ENCODE measurements at regions not wholly inside any gene's neighbourhood (a gene's known extent, or its start where the extent isn't known, plus 50 kb on each side); places are given as distances from the start of the nearest gene placed in this dataset.

DNA sequence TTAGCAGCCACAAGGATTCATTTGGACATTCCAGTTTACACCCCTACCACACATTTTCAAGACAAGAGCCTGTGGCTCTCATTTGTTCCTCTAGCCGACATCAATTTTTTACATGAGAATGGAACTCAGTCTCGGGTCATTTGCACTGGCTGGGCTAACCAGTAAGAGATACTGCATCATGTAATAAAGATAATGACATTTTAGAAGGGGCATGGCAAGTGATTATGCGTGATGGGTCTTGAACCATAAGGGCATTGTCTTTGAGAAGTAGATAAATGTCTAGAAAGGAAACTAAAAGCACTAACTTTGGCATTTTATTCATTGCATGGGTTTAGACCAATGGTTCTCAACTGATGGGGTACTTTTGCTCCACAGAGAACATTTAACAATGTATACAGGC lies 146.0 kb upstream of the GRM7 start:
- no peak overlapping the region for H3K27ac Mint-ChIP-seq
- no peaks in the 10 kb centered on the region for H3K9me3 Mint-ChIP-seq
- no peaks in the 10 kb centered on the region for H3K36me3 Mint-ChIP-seq
- H3K4me3 Mint-ChIP-seq: no peak overlapping the region
- DNase-seq (ENCODE audit: low spot score in 2 of 2, unreplicated experiment in 2 of 2): no peak
- H3K27me3 Mint-ChIP-seq (ENCODE audit: low read depth): peaks cover 2% of the 10 kb centered on the region
- TF ChIP-seq, protein P1, sequence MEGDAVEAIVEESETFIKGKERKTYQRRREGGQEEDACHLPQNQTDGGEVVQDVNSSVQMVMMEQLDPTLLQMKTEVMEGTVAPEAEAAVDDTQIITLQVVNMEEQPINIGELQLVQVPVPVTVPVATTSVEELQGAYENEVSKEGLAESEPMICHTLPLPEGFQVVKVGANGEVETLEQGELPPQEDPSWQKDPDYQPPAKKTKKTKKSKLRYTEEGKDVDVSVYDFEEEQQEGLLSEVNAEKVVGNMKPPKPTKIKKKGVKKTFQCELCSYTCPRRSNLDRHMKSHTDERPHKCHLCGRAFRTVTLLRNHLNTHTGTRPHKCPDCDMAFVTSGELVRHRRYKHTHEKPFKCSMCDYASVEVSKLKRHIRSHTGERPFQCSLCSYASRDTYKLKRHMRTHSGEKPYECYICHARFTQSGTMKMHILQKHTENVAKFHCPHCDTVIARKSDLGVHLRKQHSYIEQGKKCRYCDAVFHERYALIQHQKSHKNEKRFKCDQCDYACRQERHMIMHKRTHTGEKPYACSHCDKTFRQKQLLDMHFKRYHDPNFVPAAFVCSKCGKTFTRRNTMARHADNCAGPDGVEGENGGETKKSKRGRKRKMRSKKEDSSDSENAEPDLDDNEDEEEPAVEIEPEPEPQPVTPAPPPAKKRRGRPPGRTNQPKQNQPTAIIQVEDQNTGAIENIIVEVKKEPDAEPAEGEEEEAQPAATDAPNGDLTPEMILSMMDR (IDR thresholded peaks at IDR 0.05; ENCODE audit: unreplicated experiment): no peak
- no peaks in the 10 kb centered on the region for H3K4me1 Mint-ChIP-seq

DNA sequence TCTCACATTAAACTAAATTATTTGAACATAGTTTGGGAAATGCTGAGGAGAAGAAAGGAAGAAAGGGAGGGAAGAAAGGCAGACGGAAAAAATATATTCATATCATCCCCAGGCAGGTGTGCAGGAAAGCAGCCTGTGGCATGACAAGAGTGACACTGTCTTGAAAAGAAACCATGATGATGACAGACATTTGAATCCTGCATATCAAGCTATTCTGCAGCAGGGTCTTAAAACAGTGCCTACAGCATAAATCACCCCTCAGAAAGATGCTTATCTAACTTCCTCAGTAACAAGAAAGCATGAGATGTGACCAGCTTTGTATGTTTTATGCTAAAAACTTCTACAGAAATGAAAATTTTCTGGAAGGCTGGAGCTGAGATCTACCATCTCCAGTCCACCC lies 144.5 kb upstream of the GRM7 start:
- no peak overlapping the region for H3K27ac Mint-ChIP-seq
- H3K4me1 Mint-ChIP-seq: no peaks in the 10 kb centered on the region
- H3K9me3 Mint-ChIP-seq: no peaks in the 10 kb centered on the region
- no peaks in the 10 kb centered on the region for H3K36me3 Mint-ChIP-seq
- H3K4me3 Mint-ChIP-seq: no peak overlapping the region
- peaks cover under 1% of the 10 kb centered on the region for H3K27me3 Mint-ChIP-seq (ENCODE audit: low read depth)
- no peak for DNase-seq (ENCODE audit: low spot score in 2 of 2, unreplicated experiment in 2 of 2)
- TF ChIP-seq, protein P1 (IDR thresholded peaks at IDR 0.05; ENCODE audit: unreplicated experiment): no peak

DNA sequence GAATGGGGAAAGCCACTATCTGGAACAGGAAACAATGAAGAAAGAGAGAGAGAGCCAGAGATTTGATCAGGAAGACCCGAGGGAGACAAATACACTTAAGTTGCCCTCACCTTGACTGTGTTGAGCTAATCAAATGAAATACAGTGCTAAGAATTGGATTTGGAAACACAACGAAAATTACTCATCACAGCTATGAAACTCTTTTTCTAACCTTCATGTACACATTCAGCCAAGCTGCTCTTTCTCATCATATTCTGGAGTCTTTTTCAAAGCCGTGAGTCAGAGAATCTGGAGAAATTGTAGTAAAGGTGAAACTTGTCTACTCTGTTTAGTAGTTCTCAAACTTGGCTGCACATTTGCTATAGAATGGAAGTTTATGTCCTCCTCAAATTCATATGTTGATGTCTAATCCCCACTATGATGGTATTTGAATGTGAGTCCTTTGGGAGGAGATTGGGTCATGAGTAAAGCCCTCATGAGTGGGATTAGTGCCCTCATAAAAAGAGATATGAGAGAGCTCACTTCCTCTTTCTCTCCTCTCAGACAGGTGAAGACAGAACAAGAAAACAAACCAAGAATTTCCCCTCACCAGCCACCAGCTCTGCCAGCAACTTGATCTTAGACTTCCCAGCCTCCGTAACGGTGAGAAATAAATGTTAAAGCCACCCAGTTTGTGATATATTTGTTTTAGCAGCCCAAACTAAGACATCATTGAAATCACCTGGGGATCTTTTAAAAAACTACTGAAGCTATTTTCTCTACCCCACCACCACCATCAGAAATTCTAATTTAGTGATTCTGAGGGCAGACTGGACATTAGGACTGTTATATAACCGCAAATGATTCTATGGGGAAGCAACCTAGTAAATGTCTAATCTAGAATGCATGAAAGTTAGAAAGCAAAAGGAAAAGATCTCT lies 143.6 kb upstream of the GRM7 start:
- DNase-seq (ENCODE audit: low spot score in 2 of 2, unreplicated experiment in 2 of 2): no peak
- Mint-ChIP-seq H3K9me3 (no peaks in the 10 kb centered on the region), H3K36me3 (no peaks in the 10 kb centered on the region), H3K27me3 (ENCODE audit: low read depth) (peaks cover 2% of the 10 kb centered on the region), H3K4me1 (no peaks in the 10 kb centered on the region), H3K4me3 (no peak overlapping the region), H3K27ac (no peak overlapping the region)
- TF ChIP-seq, protein P1 (IDR thresholded peaks at IDR 0.05; ENCODE audit: unreplicated experiment): no peak

DNA sequence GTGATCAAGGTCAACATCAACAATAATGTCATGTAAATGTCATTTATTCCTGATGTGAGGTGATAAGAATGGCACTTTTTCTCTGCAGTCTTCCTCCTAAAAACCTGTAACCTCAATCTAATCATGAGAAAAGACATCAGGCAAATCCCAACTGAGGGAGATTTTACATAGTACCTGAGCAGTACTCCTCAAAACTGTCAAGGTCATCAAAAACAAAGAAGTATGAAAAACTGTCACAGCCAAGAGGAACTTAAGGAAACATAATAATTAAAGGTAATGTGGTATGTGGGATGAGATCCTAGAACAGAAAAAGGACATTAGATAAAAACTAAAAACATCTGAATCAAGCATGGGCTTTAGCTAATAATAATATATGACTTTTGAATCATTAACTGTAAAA lies 140.9 kb upstream of the GRM7 start:
- no peak overlapping the region for H3K27ac Mint-ChIP-seq
- peaks cover 6% of the 10 kb centered on the region for H3K27me3 Mint-ChIP-seq (ENCODE audit: low read depth)
- DNase-seq (ENCODE audit: low spot score in 2 of 2, unreplicated experiment in 2 of 2): no peak
- no peak overlapping the region for H3K4me3 Mint-ChIP-seq
- no peaks in the 10 kb centered on the region for H3K9me3 Mint-ChIP-seq
- TF ChIP-seq, protein P1 (IDR thresholded peaks at IDR 0.05; ENCODE audit: unreplicated experiment): no peak
- no peaks in the 10 kb centered on the region for H3K4me1 Mint-ChIP-seq
- H3K36me3 Mint-ChIP-seq: no peaks in the 10 kb centered on the region

DNA sequence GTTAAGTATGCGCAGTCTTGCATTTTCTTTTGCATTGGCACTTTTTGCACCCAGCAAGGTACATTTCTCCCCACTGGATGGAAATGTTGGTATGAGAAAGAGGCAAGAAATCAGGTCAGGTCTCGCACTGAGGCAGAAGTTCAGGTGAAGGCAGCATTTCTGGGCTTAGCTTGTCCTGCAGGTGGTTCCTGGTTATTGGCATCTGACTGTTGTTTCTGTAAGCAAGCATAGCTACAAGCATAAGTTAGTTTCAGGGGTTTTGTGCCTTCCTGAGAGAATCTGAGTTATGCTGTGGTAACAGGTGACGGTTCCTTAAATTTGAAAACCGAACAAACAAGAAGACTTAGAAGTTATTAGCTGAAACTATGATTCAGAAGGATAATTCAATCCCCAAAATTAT lies 139.4 kb upstream of the GRM7 start:
- Mint-ChIP-seq H3K4me3 (no peak overlapping the region), H3K27me3 (ENCODE audit: low read depth) (peaks cover 6% of the 10 kb centered on the region), H3K27ac (no peak overlapping the region), H3K4me1 (no peaks in the 10 kb centered on the region), H3K36me3 (no peaks in the 10 kb centered on the region), H3K9me3 (no peaks in the 10 kb centered on the region)
- no peak for DNase-seq (ENCODE audit: low spot score in 2 of 2, unreplicated experiment in 2 of 2)
- TF ChIP-seq, protein P1 (IDR thresholded peaks at IDR 0.05; ENCODE audit: unreplicated experiment): no peak

Data from mesothelial cell of epicardium (in vitro differentiated cells).